Epithelial cell of esophagus (primary cell): ENCODE measurements at regions not wholly inside any gene's neighbourhood (a gene's known extent, or its start where the extent isn't known, plus 50 kb on each side); places are given as distances from the start of the nearest gene placed in this dataset.

ENCODE experiments used
- DNase-seq: peaks from one replicate; pipeline ENCODE4 v3.0.0; 2010; ENCODE audit warnings: low read depth
- H3K4me3 ChIP-seq: 2 replicates; pipeline ENCODE4 v1.5.1; 2011; ENCODE audit warnings: mild to moderate bottlenecking, low read length, control low read depth
- TF ChIP-seq, protein P1 (sequence below): IDR thresholded peaks from 2 replicates; pipeline ENCODE4 v1.5.1; 2011; ENCODE audit warnings: low read depth, mild to moderate bottlenecking, low read length, control low read depth, inconsistent platforms; ENCODE audit not compliant: insufficient read depth; ENCODE audit errors: missing control alignments

DNA sequence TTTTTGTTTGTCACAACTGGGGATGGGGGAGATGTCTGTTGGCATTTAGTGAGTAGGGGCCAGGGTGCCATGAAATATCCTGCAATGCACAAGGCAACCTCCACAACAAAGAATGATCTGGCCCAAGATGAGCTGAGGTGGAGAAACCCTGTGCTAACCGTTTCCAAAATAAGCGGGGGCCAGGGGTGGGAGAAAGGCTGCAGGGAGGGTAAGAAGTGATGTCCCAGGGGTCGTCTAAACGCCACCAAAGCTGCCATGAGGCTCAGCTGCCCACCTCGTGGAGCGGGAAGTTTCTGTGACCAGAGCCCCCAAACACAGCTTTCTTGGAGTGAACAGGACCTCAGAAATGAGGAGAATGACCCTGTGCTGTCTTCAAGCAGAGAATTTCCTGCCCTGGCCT is 76.5 kb upstream of the CDH5 start:
- no peak overlapping the region for H3K4me3 ChIP-seq
- no peak for DNase-seq
- TF ChIP-seq, protein P1, sequence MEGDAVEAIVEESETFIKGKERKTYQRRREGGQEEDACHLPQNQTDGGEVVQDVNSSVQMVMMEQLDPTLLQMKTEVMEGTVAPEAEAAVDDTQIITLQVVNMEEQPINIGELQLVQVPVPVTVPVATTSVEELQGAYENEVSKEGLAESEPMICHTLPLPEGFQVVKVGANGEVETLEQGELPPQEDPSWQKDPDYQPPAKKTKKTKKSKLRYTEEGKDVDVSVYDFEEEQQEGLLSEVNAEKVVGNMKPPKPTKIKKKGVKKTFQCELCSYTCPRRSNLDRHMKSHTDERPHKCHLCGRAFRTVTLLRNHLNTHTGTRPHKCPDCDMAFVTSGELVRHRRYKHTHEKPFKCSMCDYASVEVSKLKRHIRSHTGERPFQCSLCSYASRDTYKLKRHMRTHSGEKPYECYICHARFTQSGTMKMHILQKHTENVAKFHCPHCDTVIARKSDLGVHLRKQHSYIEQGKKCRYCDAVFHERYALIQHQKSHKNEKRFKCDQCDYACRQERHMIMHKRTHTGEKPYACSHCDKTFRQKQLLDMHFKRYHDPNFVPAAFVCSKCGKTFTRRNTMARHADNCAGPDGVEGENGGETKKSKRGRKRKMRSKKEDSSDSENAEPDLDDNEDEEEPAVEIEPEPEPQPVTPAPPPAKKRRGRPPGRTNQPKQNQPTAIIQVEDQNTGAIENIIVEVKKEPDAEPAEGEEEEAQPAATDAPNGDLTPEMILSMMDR = no peak

DNA sequence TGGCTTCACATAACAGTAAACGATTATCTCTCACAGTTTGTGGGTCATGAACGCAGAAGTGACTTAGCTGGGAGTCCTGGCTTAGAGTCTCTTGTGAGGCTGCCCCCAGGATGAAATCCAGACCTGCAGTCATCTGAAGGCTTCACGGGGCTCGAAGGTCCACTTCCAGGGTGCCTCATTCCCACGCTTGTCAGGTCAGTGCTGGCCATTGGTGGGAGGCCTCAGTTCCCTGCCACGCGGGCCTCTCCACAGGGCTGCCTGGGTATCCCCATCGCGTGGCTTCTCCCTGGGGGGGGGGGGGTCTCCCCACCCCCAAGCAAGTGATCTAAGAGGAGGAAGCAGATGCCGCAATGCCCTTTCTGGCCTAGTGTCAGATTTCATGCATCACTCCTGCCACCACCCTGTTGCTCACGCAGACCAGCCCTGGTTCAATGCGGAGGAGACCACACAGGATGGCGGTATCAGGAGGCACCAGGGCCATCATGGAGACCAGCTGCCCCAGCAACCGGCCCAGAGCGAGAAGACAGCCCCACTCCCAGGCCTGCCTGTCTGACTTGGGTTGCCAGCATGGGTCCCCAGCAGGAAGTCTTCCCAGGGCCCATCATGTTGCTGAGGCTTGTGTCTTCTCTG is 77.3 kb upstream of the CDH5 start:
- TF ChIP-seq, protein P1 = no peak
- no peak overlapping the region for H3K4me3 ChIP-seq
- no peak for DNase-seq

DNA sequence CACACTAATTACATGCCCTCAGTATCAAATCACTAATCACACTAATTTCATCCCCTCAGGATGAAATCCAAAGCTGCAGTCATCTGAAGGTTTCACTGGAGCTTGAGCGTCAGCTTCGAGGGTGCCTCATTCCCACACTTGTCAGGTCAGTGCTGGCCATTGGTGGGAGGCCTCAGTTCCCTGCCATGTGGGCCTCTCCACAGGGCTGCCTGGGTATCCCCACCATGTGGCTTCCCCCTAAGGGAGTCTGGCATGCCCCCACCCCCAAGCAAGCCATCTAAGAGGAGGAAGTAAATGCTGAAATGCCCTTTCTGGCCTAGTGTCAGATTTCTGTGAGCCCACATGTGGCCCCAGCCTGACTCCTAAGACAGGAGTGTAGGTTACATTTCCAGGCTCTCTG is 78.6 kb upstream of the CDH5 start:
- H3K4me3 ChIP-seq = no peak overlapping the region
- DNase-seq = no peak
- TF ChIP-seq, protein P1 = no peak

DNA sequence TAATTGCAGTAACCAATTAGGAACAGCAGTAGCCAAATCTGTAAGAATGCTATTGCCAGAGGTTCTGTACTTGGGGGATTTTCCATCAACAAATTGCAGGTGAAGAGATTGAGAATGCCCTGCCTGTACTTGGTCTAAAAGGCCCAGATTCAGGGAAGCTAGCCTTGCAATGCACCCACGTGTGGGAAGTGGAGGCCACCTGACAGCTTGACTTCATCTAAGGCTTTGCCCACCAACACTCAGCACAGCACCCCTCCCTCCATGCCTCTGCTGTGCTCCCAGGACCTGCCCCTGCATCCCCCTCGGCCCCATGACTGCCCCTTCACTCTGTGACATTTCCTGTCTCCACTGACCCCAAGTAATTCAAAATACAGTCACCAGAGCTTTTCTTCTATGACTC is 79.1 kb upstream of the CDH5 start:
- H3K4me3 ChIP-seq = no peak overlapping the region
- no peak for DNase-seq
- TF ChIP-seq, protein P1 = no peak

DNA sequence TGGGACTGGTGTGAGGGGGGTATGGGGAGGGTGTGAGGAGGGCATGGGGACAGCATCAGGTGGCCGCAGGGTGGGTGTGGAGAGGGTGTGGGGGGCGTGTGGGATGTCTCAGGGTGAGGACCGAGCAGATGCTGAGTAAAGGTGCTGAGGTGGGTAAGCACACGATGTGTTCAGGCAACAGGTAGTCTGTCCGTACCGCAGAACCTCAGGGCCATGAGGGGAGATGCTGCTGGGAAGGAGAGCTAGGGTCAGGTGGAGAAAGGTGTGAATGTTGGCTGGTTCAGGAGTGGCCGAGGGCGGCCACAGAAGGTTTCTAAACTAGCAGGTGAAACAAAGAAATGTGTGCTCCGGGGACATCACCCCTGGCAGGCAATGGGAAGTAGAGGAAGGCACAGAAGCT is 80.0 kb upstream of the CDH5 start:
- TF ChIP-seq, protein P1 = no peak
- DNase-seq = no peak
- H3K4me3 ChIP-seq = no peak overlapping the region

DNA sequence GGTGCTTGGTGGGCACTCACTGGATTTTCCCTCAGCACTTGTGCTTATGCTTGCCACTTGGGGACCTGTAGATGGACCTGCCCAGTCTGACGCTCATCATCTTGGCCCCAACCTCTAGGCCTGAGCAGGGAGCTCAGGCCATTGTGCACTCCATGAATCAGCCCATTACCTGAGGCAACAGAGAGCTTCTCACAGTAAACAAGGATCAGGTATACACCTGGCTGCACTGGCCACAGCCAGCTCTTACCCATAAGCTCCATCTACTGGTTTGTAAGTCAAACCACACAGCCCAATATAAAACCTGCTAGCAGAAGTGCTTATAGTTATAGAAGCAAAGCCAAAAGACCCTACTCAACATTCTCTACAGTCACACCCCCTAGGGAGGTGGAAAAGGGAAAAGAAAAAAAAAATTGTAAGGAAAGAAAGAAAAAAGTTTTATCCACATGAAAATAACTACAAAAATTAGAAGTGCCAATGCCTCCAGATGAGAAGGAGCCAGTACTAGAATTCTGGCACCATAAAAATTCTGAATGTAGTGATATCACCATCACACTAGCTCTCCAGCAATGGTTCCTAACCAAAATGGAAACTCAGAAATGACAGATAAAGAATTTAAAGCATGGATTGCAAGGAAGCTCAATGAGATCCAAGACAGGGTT is 87.8 kb upstream of the CDH5 start:
- peak; percentile 97 for DNase-seq
- TF ChIP-seq, protein P1 = peak; percentile 84
- H3K4me3 ChIP-seq = no peak overlapping the region

DNA sequence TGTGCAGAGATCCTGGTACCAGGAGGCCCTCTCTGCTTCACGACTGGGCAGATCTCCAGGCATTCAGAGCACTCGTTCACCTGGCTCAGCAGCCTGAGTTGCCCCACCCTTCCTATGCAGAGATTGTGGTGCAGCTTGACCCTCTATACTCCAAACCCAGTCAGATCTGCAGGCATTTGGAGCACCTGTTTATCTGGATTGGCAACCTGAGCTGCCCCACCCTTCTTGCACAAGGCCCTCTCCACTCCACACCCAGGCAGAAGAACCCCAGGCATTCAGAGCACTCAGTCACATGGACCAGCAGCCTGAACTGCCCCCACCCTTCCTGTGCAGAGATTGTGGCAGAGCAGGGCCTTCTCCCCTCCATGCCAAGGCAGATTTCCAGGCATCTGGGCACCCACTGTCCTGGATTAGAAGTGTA is 88.4 kb upstream of the CDH5 start:
- no peak overlapping the region for H3K4me3 ChIP-seq
- peak; percentile 99 for DNase-seq

More for the DNA sequence above, 88.4 kb upstream of the CDH5 start:
- TF ChIP-seq, protein P1 = no peak
